HEK293T (cell line): ENCODE measurements at regions not wholly inside any gene's neighbourhood (a gene's known extent, or its start where the extent isn't known, plus 50 kb on each side); places are given as distances from the start of the nearest gene placed in this dataset.

Experiments
- ELF4 ChIP-seq: fragments of 450-650 bp; IDR thresholded peaks from 2 replicates; pipeline ENCODE4 v1.6.1; 2017; ENCODE audit warnings: antibody characterized with exemption
- FOXA1 ChIP-seq: fragments of 450-650 bp; IDR thresholded peaks from 2 replicates; pipeline ENCODE4 v1.6.1; 2016; ENCODE audit warnings: mild to moderate bottlenecking
- FOXK2 ChIP-seq: fragments of 450-650 bp; IDR thresholded peaks from 2 replicates; pipeline ENCODE4 v1.6.1; 2016; ENCODE audit warnings: mild to moderate bottlenecking
- FOXM1 ChIP-seq: fragments of 450-650 bp; IDR thresholded peaks from 2 replicates; pipeline ENCODE4 v1.6.1; 2017; ENCODE audit warnings: mild to moderate bottlenecking, borderline replicate concordance
- SP1 ChIP-seq: fragments of 450-650 bp; IDR thresholded peaks from 2 replicates; pipeline ENCODE4 v1.6.1; 2017
- TARDBP ChIP-seq: fragments of 450-650 bp; IDR thresholded peaks from 2 replicates; pipeline ENCODE4 v1.6.1; 2016

DNA sequence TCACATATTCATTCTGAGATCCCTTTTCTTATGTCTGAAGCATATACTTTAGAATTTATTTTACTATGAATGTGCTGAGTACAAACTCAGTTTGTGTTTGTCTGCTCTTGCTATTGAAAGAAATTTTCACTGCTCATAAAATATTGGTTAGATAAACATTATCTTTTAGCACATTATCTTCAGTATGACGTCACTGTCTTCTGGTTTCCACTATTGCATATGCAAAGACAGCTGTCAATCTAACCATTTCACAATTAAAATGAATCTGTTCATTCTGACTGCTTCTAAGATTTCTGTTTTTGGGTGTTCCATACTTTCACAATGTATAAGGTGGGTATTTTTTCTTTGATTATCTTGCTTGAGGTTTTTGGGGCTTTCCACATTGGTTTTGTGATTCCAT lies 526.2 kb upstream of the CDH6 start:
- no peak for TF ChIP-seq ELF4
- no peak for TF ChIP-seq SP1
- no peak for TF ChIP-seq TARDBP
- no peak for TF ChIP-seq FOXK2
- no peak for TF ChIP-seq FOXM1
- TF ChIP-seq FOXA1 = no peak
